Memory B cell (primary cell): ENCODE measurements at regions not wholly inside any gene's neighbourhood (a gene's known extent, or its start where the extent isn't known, plus 50 kb on each side); places are given as distances from the start of the nearest gene placed in this dataset.

ENCODE experiments used
- ATAC-seq: fragments of 150-1000 bp; cut with Tn5 transposase; 2 replicates; pipeline ENCODE4 v1.10.0; 2021; ENCODE audit warnings: low read depth, mild to moderate bottlenecking, moderate library complexity
- DNase-seq, 2 donors: peaks; one replicate each; pipeline ENCODE4 v3.0.0; 2022; ENCODE audit warnings: low spot score in 2 of 2
- H3K27ac Mint-ChIP-seq: one replicate; pipeline ENCODE4 v1.8.0; 2022; ENCODE audit warnings: mild to moderate bottlenecking, moderate library complexity, mixed read lengths
- H3K27me3 Mint-ChIP-seq: one replicate; pipeline ENCODE4 v1.8.0; 2022; ENCODE audit warnings: mixed read lengths
- H3K36me3 Mint-ChIP-seq: one replicate; pipeline ENCODE4 v1.8.0; 2022; ENCODE audit warnings: mild to moderate bottlenecking, mixed read lengths
- H3K4me1 Mint-ChIP-seq: one replicate; pipeline ENCODE4 v1.8.0; 2022; ENCODE audit warnings: mixed read lengths
- H3K4me3 Mint-ChIP-seq: one replicate; pipeline ENCODE4 v1.8.0; 2022; ENCODE audit warnings: mild to moderate bottlenecking, moderate library complexity, mixed read lengths
- H3K9me3 Mint-ChIP-seq: one replicate; pipeline ENCODE4 v1.8.0; 2022; ENCODE audit warnings: mixed read lengths

DNA sequence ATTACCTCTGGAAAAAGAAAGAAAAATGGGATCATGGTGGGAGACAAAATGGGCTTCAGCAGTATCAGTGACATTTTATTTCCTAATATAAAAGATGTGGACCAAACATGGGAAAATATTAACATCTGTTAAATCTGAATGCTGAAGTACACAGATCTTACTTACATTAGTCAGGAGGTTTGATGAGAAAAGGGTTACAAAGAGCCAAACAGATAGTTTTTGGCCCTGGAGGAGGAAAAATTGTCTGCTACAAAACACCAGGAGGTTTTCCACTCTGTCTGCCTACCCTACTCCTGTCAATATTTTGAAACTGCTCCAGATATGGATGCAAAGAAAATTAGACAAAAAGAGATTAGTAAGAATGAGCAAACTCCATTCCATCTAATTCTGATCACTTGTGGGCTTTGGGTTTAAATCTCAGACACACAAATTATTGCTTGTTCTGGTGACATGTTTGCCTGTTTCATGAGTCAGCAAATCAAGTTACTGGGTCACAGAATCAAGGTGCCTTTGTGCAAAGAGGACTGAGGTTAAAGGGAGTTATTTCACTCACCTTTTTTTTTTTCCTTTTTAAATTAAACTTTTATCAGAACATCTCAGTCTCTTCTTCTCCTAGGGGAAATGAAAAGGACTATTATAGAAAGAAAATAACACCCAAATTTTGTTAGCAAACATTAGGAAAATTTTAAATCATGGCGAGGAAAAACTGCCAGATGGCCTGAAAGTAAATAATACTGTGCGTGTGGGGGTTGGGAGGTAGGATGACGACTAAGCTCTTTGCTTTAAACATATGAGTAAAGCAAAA lies 87.0 kb upstream of the SPATS2L start:
- no peaks in the 10 kb centered on the region for H3K9me3 Mint-ChIP-seq
- DNase-seq (no peak), ATAC-seq (no peak)
- H3K36me3 Mint-ChIP-seq, result no peaks in the 10 kb centered on the region
- H3K27ac Mint-ChIP-seq, result no peak overlapping the region
- H3K4me3 Mint-ChIP-seq, result no peak overlapping the region
- peaks cover 7% of the 10 kb centered on the region for H3K27me3 Mint-ChIP-seq
- H3K4me1 Mint-ChIP-seq, result no peaks in the 10 kb centered on the region

GRCh38 chr2:200220251-200220650 lies 86.2 kb upstream of the SPATS2L start:
- no peak overlapping the region for H3K27ac Mint-ChIP-seq
- DNase-seq (no peak), ATAC-seq (no peak)
- H3K27me3 Mint-ChIP-seq, result peaks cover 7% of the 10 kb centered on the region
- H3K4me3 Mint-ChIP-seq, result no peak overlapping the region
- H3K36me3 Mint-ChIP-seq, result no peaks in the 10 kb centered on the region
- no peaks in the 10 kb centered on the region for H3K4me1 Mint-ChIP-seq
- H3K9me3 Mint-ChIP-seq, result peaks cover 2% of the 10 kb centered on the region

DNA sequence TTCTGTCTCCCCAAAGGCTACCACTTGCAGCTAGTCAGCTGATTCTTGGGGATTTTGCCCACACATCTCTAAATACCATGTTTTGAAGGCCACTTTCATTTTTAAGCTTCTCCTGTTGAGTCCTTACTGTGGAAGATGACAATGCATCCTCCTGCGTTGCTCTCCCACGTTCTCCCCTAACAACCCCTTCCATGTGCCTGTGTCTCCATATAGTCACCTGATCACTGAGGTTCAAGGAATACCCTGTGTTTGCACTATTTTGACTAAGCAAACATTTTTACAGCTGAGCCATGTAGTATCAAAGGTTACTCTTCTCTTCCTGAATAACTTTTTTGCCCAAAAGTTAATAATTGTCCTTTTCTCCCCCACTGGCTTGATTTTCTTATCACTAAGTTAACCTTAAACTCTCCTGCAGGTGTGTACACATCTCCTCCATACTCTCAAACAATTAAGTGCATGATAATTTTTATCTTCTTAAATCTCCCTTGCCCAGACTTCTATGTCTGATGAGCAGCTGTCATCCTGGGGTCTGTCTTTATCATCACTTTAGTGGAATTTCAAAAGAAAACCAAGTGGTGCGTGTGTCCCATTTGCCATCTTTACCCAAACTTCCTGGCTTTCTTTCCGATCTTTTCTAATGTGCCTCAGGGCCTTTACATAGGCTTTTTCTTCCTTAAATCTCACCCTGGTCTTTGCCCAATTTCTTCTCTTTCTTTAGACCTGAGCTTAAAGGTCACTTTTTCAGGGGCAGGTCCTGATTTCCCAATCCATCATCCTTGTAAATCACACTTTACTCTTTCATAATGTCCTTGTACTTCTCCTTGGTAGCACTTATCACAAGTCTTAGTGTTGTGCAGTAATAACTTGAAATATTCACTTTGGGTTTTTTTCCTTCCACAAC lies 85.2 kb upstream of the SPATS2L start:
- no peak overlapping the region for H3K4me3 Mint-ChIP-seq
- H3K9me3 Mint-ChIP-seq, result peaks cover 2% of the 10 kb centered on the region
- H3K27ac Mint-ChIP-seq, result no peak overlapping the region
- H3K27me3 Mint-ChIP-seq, result peaks cover 9% of the 10 kb centered on the region
- no peak for DNase-seq
- no peak for ATAC-seq
- no peaks in the 10 kb centered on the region for H3K36me3 Mint-ChIP-seq
- no peaks in the 10 kb centered on the region for H3K4me1 Mint-ChIP-seq

DNA sequence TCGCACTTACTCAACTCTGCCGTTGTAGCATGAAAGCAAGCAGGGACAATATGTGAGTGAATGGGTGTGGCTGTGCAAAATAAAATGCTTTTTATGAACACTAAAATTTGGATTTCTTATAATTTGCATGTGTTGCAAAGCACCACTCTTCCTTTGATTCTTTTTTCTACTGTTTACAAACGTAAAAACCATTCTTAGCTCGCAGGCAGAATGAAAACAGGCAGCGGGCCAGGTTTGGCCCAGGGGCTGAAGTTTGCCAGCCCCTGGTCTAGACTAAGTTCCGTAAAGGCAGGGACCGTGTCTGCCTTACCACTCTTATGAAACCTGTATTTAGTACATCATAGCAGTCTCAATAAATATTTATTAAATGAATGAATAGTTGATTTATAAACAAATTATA lies 83.7 kb upstream of the SPATS2L start:
- DNase-seq, result no peak

GRCh38 chr2:200223205-200223784 lies 83.2 kb upstream of the SPATS2L start:
- H3K9me3 Mint-ChIP-seq, result peaks cover 2% of the 10 kb centered on the region
- peaks cover 8% of the 10 kb centered on the region for H3K27me3 Mint-ChIP-seq
- no peak overlapping the region for H3K4me3 Mint-ChIP-seq
- DNase-seq (no peak), ATAC-seq (no peak)
- no peaks in the 10 kb centered on the region for H3K4me1 Mint-ChIP-seq
- no peak overlapping the region for H3K27ac Mint-ChIP-seq
- no peaks in the 10 kb centered on the region for H3K36me3 Mint-ChIP-seq

More for the DNA sequence above, 83.7 kb upstream of the SPATS2L start:
- ATAC-seq, result no peak
- H3K4me1 Mint-ChIP-seq, result no peaks in the 10 kb centered on the region
- H3K9me3 Mint-ChIP-seq, result peaks cover 2% of the 10 kb centered on the region
- H3K4me3 Mint-ChIP-seq, result no peak overlapping the region
- H3K36me3 Mint-ChIP-seq, result no peaks in the 10 kb centered on the region
- H3K27me3 Mint-ChIP-seq, result peaks cover 8% of the 10 kb centered on the region
- H3K27ac Mint-ChIP-seq, result no peak overlapping the region

DNA sequence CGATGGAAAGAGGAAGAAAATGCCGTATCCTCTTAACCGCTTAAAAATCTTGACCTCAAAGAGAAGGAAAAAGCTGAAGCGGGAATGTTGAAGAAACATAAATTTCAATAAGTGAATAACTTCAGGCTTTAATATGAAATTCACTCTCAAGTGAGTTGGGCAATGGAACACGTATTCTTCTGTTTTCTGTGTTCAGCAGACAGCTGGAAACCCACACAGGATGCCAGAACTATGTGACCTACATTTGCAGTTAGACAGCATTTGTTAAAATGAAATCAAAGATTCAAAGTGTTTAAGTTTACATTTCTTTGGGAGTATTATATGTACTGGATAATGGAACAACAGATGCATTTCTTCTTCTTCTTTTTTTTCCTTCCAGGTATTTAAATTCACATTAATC lies 80.5 kb upstream of the SPATS2L start:
- ATAC-seq (no peak), DNase-seq (no peak)
- Mint-ChIP-seq H3K9me3 (peaks cover 2% of the 10 kb centered on the region), H3K4me3 (no peak overlapping the region), H3K27ac (no peak overlapping the region), H3K36me3 (no peaks in the 10 kb centered on the region), H3K4me1 (no peaks in the 10 kb centered on the region), H3K27me3 (peaks cover 11% of the 10 kb centered on the region)

DNA sequence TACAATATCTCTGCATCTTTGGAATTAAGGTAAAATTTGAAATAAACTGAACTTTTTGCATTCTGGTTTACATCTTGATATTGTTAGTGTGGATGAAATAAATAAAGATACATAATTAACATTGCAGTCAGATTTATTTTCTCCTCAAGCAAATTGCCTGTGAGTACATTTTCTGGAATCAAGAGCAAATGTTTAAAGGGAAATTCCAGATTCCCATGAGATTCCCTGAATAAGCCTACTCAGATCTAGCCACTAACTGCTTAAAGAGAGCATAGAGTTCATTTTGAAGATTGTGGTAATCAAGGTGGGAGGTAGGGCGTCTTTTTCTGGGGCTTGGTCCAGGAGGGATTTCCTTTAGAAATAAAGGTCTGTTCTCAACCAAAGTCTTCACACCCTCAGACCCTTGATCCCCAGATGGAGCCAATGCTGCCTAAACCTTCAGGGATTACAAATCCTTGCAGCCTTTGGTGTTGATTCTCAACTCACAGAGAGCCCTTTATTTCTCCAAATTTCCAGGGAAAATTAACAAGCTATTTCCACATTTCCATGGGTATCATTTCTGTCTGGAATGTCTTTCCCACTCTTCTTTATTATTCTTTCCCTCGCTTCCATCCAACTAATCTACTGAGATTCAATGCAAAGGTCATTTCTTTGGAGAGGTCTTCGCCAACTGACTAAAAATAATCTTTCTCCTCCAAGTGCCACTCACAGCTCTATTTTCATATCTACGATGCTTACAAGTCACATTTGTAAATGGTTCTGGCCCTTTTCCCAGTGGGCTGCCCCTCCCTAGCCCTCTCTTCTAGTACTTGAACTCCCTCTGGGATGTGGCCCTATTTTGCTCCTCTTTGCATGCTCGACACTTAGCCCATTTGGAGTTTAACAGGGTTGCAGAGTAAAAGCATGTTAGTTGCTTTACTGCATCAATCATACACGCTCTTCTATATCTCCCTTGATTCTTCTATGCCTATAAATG lies 79.8 kb upstream of the SPATS2L start:
- no peak for ATAC-seq
- DNase-seq, result no peak
- H3K27ac Mint-ChIP-seq, result no peak overlapping the region

DNA sequence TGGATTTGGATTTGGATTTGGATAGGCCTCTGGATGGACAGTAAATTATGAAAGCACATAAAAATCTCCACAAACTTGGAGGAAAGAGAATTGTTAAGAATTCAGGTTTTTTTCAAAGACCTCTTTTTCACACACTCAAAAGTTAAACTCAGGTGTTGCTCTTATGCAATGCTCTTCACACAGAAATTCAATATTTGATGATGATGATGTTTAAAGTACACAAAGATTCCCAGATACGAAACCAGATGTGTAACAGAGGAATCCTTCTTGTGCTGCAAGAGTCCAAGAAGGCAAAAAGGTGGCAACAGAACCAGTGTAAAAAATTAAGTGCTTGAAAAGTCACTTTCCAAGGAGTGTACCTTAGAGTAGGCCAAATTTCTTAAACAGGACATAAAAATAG lies 75.8 kb upstream of the SPATS2L start:
- Mint-ChIP-seq H3K9me3 (peaks cover 1% of the 10 kb centered on the region), H3K4me1 (no peaks in the 10 kb centered on the region), H3K4me3 (no peak overlapping the region), H3K36me3 (no peaks in the 10 kb centered on the region), H3K27ac (no peak overlapping the region), H3K27me3 (peaks cover 7% of the 10 kb centered on the region)
- no peak for DNase-seq
- ATAC-seq, result no peak

More for the DNA sequence above, 79.8 kb upstream of the SPATS2L start:
- peaks cover 2% of the 10 kb centered on the region for H3K9me3 Mint-ChIP-seq
- H3K27me3 Mint-ChIP-seq, result peaks cover 9% of the 10 kb centered on the region
- H3K4me1 Mint-ChIP-seq, result no peaks in the 10 kb centered on the region
- no peaks in the 10 kb centered on the region for H3K36me3 Mint-ChIP-seq
- no peak overlapping the region for H3K4me3 Mint-ChIP-seq

- ATAC-seq (no peak), DNase-seq (no peak)
- no peak overlapping the region for H3K4me3 Mint-ChIP-seq
- H3K9me3 Mint-ChIP-seq, result peaks cover 1% of the 10 kb centered on the region
- no peaks in the 10 kb centered on the region for H3K4me1 Mint-ChIP-seq
- no peaks in the 10 kb centered on the region for H3K36me3 Mint-ChIP-seq
- peaks cover 5% of the 10 kb centered on the region for H3K27me3 Mint-ChIP-seq
- no peak overlapping the region for H3K27ac Mint-ChIP-seq
These were observed 71.0 kb upstream of the SPATS2L start for GRCh38 chr2:200235533-200235932.

DNA sequence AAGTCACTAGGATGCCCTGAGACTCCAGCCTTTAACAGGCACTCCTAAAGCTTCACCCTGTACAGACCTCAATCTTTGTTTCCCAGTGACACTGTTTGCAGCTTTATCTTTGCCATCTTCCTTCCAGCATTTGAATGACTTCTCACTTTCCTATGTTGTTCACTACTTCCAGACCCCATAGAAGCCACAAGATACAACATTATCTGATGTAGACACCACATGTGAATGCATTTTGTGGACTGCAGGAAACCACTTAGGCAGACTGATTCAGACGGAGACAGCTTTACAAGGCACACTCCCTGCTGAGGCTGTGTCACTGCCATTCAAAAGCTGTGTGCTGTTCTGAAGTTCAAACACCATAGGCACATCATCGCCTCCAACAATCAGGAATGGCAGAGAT lies 67.3 kb upstream of the SPATS2L start:
- H3K27ac Mint-ChIP-seq, result no peak overlapping the region
- DNase-seq (no peak), ATAC-seq (no peak)
- H3K4me1 Mint-ChIP-seq, result no peaks in the 10 kb centered on the region
- H3K9me3 Mint-ChIP-seq, result no peaks in the 10 kb centered on the region
- no peak overlapping the region for H3K4me3 Mint-ChIP-seq
- H3K36me3 Mint-ChIP-seq, result no peaks in the 10 kb centered on the region
- H3K27me3 Mint-ChIP-seq, result peaks cover 5% of the 10 kb centered on the region

- Mint-ChIP-seq H3K27me3 (peaks cover 5% of the 10 kb centered on the region), H3K4me3 (no peak overlapping the region), H3K9me3 (no peaks in the 10 kb centered on the region), H3K36me3 (no peaks in the 10 kb centered on the region), H3K4me1 (no peaks in the 10 kb centered on the region), H3K27ac (no peak overlapping the region)
- no peak for DNase-seq
- ATAC-seq, result no peak
These were observed 63.9 kb upstream of the SPATS2L start for GRCh38 chr2:200242570-200242969.

DNA sequence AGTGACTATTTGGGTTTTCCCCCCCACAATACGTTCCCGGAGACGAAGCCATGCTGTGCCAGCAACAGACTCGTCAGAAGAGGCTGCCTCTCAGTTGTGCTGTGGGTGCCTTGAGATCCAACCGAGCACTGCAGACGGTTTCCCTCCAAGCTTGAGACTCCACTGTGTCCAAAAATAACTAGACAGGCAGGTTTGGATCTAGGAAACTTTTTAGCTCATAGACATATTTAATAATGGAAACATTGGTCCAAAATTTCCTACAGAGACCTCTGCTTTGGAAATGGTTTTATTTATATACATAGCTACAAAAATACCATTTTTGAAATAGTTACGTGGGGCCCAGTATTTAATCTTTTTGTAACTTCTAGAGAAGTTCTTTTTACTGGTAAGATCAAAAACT lies 63.1 kb upstream of the SPATS2L start:
- no peak for ATAC-seq
- Mint-ChIP-seq H3K27ac (no peak overlapping the region), H3K27me3 (peaks cover 5% of the 10 kb centered on the region), H3K9me3 (no peaks in the 10 kb centered on the region), H3K4me3 (no peak overlapping the region), H3K36me3 (no peaks in the 10 kb centered on the region), H3K4me1 (no peaks in the 10 kb centered on the region)
- DNase-seq, result no peak

- H3K4me3 Mint-ChIP-seq, result no peak overlapping the region
- no peak overlapping the region for H3K27ac Mint-ChIP-seq
- H3K4me1 Mint-ChIP-seq, result no peaks in the 10 kb centered on the region
- no peak for ATAC-seq
- no peak for DNase-seq
- no peaks in the 10 kb centered on the region for H3K9me3 Mint-ChIP-seq
- H3K27me3 Mint-ChIP-seq, result peaks cover 5% of the 10 kb centered on the region
- H3K36me3 Mint-ChIP-seq, result no peaks in the 10 kb centered on the region
These were observed 62.4 kb upstream of the SPATS2L start for GRCh38 chr2:200244111-200244510.
